Activated T-cell treated with anti-CD3 and anti-CD28 coated beads, Interleukin-2, amount 50 U/mL, for 72 hours (primary cell): ENCODE measurements at regions not wholly inside any gene's neighbourhood (a gene's known extent, or its start where the extent isn't known, plus 50 kb on each side); places are given as distances from the start of the nearest gene placed in this dataset.

Experiments
- ATAC-seq, 2 donors: fragments of 150-1000 bp; cut with Tn5 transposase; replicated peaks in 1 of 2; 2 replicates each; pipeline ENCODE4 v1.10.0; 2021; ENCODE audit warnings: moderate library complexity in 2 of 2, mild to moderate bottlenecking in 1 of 2
- DNase-seq, 2 donors: peaks; one replicate each; pipeline ENCODE4 v3.0.0; 2021 to 2022; ENCODE audit warnings: mixed read lengths in 1 of 2
- H3K27ac Mint-ChIP-seq: one replicate; pipeline ENCODE4 v1.8.0; 2022; ENCODE audit warnings: mild to moderate bottlenecking, moderate library complexity, mixed read lengths
- H3K27me3 Mint-ChIP-seq: one replicate; pipeline ENCODE4 v1.8.0; 2022; ENCODE audit warnings: low read depth, mixed read lengths
- H3K36me3 Mint-ChIP-seq, 2 donors: one replicate each; pipeline ENCODE4 v1.8.0; 2022; ENCODE audit warnings: mixed read lengths in 2 of 2, mild to moderate bottlenecking in 1 of 2; ENCODE audit not compliant: insufficient read depth in 2 of 2
- H3K4me1 Mint-ChIP-seq: one replicate; pipeline ENCODE4 v1.8.0; 2022; ENCODE audit warnings: low read depth, mixed read lengths
- H3K4me3 Mint-ChIP-seq, 2 donors: one replicate each; pipeline ENCODE4 v1.8.0; 2022; ENCODE audit warnings: mild to moderate bottlenecking in 2 of 2, mixed read lengths in 2 of 2, moderate library complexity in 2 of 2
- H3K9me3 Mint-ChIP-seq, 2 donors: one replicate each; pipeline ENCODE4 v1.8.0; 2022; ENCODE audit warnings: mixed read lengths in 2 of 2

GRCh38 chr16:79265701-79266100, 334.8 kb downstream of the MAF start:
- peaks cover 10% of the 10 kb centered on the region for H3K27me3 Mint-ChIP-seq

GRCh38 chr16:79265196-79265595, 335.3 kb downstream of the MAF start:
- H3K4me1 Mint-ChIP-seq = peaks cover 96% of the 10 kb centered on the region
- H3K4me3 Mint-ChIP-seq = no peak overlapping the region
- peak overlapping the region; percentile 25 for H3K27ac Mint-ChIP-seq

More at GRCh38 chr16:79265701-79266100, 334.8 kb downstream of the MAF start:
- peaks cover under 1 to 2% of the 10 kb centered on the region in 2 donors for H3K36me3 Mint-ChIP-seq
- peaks cover 99% of the 10 kb centered on the region for H3K4me1 Mint-ChIP-seq
- ATAC-seq = no peak
- peaks cover 2 to 3% of the 10 kb centered on the region in 2 donors for H3K9me3 Mint-ChIP-seq
- peak overlapping the region in 1 of 2 donors; percentile 26 for H3K4me3 Mint-ChIP-seq
- peak overlapping the region; percentile 89 for H3K27ac Mint-ChIP-seq
- no peak for DNase-seq

GRCh38 chr16:79264237-79265109, 336.1 kb downstream of the MAF start:
- Mint-ChIP-seq H3K4me1 (peaks cover 88% of the 10 kb centered on the region), H3K36me3 (peaks cover 1 to 2% of the 10 kb centered on the region in 2 donors), H3K9me3 (peaks cover 2 to 3% of the 10 kb centered on the region in 2 donors), H3K27ac (peak overlapping the region; percentile 74), H3K27me3 (peaks cover 16% of the 10 kb centered on the region), H3K4me3 (peak overlapping the region in 1 of 2 donors; percentile 10)
- DNase-seq (peak in 1 of 2 donors; percentile 46), ATAC-seq (no peak)

More at GRCh38 chr16:79265196-79265595, 335.3 kb downstream of the MAF start:
- Mint-ChIP-seq H3K36me3 (peaks cover 1 to 2% of the 10 kb centered on the region in 2 donors), H3K9me3 (peaks cover 2 to 3% of the 10 kb centered on the region in 2 donors), H3K27me3 (peaks cover 10% of the 10 kb centered on the region)
- DNase-seq = no peak
- no peak for ATAC-seq

- Mint-ChIP-seq H3K4me1 (peaks cover 78% of the 10 kb centered on the region), H3K27ac (peak overlapping the region; percentile 6)
- ATAC-seq = peak in 1 of 2 donors; percentile 4
Observed at GRCh38 chr16:79263425-79263824, 337.1 kb downstream of the MAF start.

More at GRCh38 chr16:79263425-79263824, 337.1 kb downstream of the MAF start:
- peak overlapping the region in 1 of 2 donors; percentile 10 for H3K4me3 Mint-ChIP-seq
- peaks cover 2 to 3% of the 10 kb centered on the region in 2 donors for H3K9me3 Mint-ChIP-seq
- H3K27me3 Mint-ChIP-seq = peaks cover 26% of the 10 kb centered on the region
- DNase-seq = no peak
- H3K36me3 Mint-ChIP-seq = peaks cover 1 to 2% of the 10 kb centered on the region in 2 donors
